ENCODE measurements at regions not wholly inside any gene's neighbourhood (a gene's known extent, or its start where the extent isn't known, plus 50 kb on each side); places are given as distances from the start of the nearest gene placed in this dataset.

GRCh38 chr12:123040106-123040505, 59.6 kb downstream of the ARL6IP4 start:
- WGBS (ENCODE audit: insufficient coverage, low lambda C conversion rate): 86% methylated on average over 1 of the region's 2 CpGs
- Histone ChIP-seq H3K9me3 (ENCODE audit: control insufficient read depth, low read depth, low read length) (no peaks in the 10 kb centered on the region), H3K36me3 (ENCODE audit: control insufficient read depth, insufficient read depth, low read length) (no peaks in the 10 kb centered on the region), H3K4me1 (ENCODE audit: control insufficient read depth, insufficient read depth, low read length) (peaks cover 15% of the 10 kb centered on the region), H3K27ac (ENCODE audit: low read length) (no peak overlapping the region), H3K4me3 (ENCODE audit: low read length) (no peak overlapping the region), H3K27me3 (ENCODE audit: control insufficient read depth, insufficient read depth, low read length) (no peaks in the 10 kb centered on the region)
- DNase-seq: no peak

- H3K27me3 ChIP-seq (ENCODE audit: control insufficient read depth, insufficient read depth, low read length): no peaks in the 10 kb centered on the region
- WGBS (ENCODE audit: insufficient coverage, low lambda C conversion rate): no CpG with 5 or more reads among the region's 6 CpGs
- no peak overlapping the region for H3K27ac ChIP-seq (ENCODE audit: low read length)
Measured at GRCh38 chr12:123038966-123039365, 58.5 kb downstream of the ARL6IP4 start.

GRCh38 chr12:123038486-123038885, 58.0 kb downstream of the ARL6IP4 start:
- Histone ChIP-seq H3K4me3 (ENCODE audit: low read length) (no peak overlapping the region), H3K27me3 (ENCODE audit: control insufficient read depth, insufficient read depth, low read length) (no peaks in the 10 kb centered on the region), H3K9me3 (ENCODE audit: control insufficient read depth, low read depth, low read length) (no peaks in the 10 kb centered on the region), H3K4me1 (ENCODE audit: control insufficient read depth, insufficient read depth, low read length) (peaks cover 9% of the 10 kb centered on the region), H3K36me3 (ENCODE audit: control insufficient read depth, insufficient read depth, low read length) (peaks cover under 1% of the 10 kb centered on the region), H3K27ac (ENCODE audit: low read length) (no peak overlapping the region)
- no peak for DNase-seq
- no CpG with 5 or more reads among the region's 7 CpGs for WGBS (ENCODE audit: insufficient coverage, low lambda C conversion rate)

More at GRCh38 chr12:123038966-123039365, 58.5 kb downstream of the ARL6IP4 start:
- no peak for DNase-seq
- peaks cover 14% of the 10 kb centered on the region for H3K4me1 ChIP-seq (ENCODE audit: control insufficient read depth, insufficient read depth, low read length)
- no peaks in the 10 kb centered on the region for H3K9me3 ChIP-seq (ENCODE audit: control insufficient read depth, low read depth, low read length)
- no peak overlapping the region for H3K4me3 ChIP-seq (ENCODE audit: low read length)
- no peaks in the 10 kb centered on the region for H3K36me3 ChIP-seq (ENCODE audit: control insufficient read depth, insufficient read depth, low read length)

GRCh38 chr12:123037791-123038190, 57.3 kb downstream of the ARL6IP4 start:
- 67% methylated on average over 1 of the region's 6 CpGs for WGBS (ENCODE audit: insufficient coverage, low lambda C conversion rate)
- Histone ChIP-seq H3K9me3 (ENCODE audit: control insufficient read depth, low read depth, low read length) (no peaks in the 10 kb centered on the region), H3K36me3 (ENCODE audit: control insufficient read depth, insufficient read depth, low read length) (peaks cover 7% of the 10 kb centered on the region), H3K4me1 (ENCODE audit: control insufficient read depth, insufficient read depth, low read length) (peaks cover 2% of the 10 kb centered on the region), H3K27me3 (ENCODE audit: control insufficient read depth, insufficient read depth, low read length) (no peaks in the 10 kb centered on the region), H3K4me3 (ENCODE audit: low read length) (no peak overlapping the region), H3K27ac (ENCODE audit: low read length) (no peak overlapping the region)
- DNase-seq: no peak

GRCh38 chr12:123036466-123037285, 56.2 kb downstream of the ARL6IP4 start:
- H3K4me1 ChIP-seq (ENCODE audit: control insufficient read depth, insufficient read depth, low read length): peaks cover 2% of the 10 kb centered on the region
- no peak for DNase-seq

GRCh38 chr12:123035841-123036240, 55.4 kb downstream of the ARL6IP4 start:
- Histone ChIP-seq H3K4me1 (ENCODE audit: control insufficient read depth, insufficient read depth, low read length) (no peaks in the 10 kb centered on the region), H3K27ac (ENCODE audit: low read length) (no peak overlapping the region), H3K4me3 (ENCODE audit: low read length) (no peak overlapping the region), H3K27me3 (ENCODE audit: control insufficient read depth, insufficient read depth, low read length) (no peaks in the 10 kb centered on the region), H3K9me3 (ENCODE audit: control insufficient read depth, low read depth, low read length) (no peaks in the 10 kb centered on the region), H3K36me3 (ENCODE audit: control insufficient read depth, insufficient read depth, low read length) (peaks cover 13% of the 10 kb centered on the region)
- DNase-seq: no peak
- WGBS (ENCODE audit: insufficient coverage, low lambda C conversion rate): no CpG with 5 or more reads among the region's 5 CpGs

More at GRCh38 chr12:123036466-123037285, 56.2 kb downstream of the ARL6IP4 start:
- Histone ChIP-seq H3K27ac (ENCODE audit: low read length) (no peak overlapping the region), H3K36me3 (ENCODE audit: control insufficient read depth, insufficient read depth, low read length) (peaks cover 11% of the 10 kb centered on the region), H3K9me3 (ENCODE audit: control insufficient read depth, low read depth, low read length) (no peaks in the 10 kb centered on the region), H3K4me3 (ENCODE audit: low read length) (no peak overlapping the region), H3K27me3 (ENCODE audit: control insufficient read depth, insufficient read depth, low read length) (no peaks in the 10 kb centered on the region)
- WGBS (ENCODE audit: insufficient coverage, low lambda C conversion rate): no CpG with 5 or more reads among the region's 4 CpGs

- Histone ChIP-seq H3K36me3 (ENCODE audit: control insufficient read depth, insufficient read depth, low read length) (peaks cover 13% of the 10 kb centered on the region), H3K9me3 (ENCODE audit: control insufficient read depth, low read depth, low read length) (no peaks in the 10 kb centered on the region), H3K27me3 (ENCODE audit: control insufficient read depth, insufficient read depth, low read length) (no peaks in the 10 kb centered on the region), H3K4me3 (ENCODE audit: low read length) (no peak overlapping the region), H3K4me1 (ENCODE audit: control insufficient read depth, insufficient read depth, low read length) (no peaks in the 10 kb centered on the region), H3K27ac (ENCODE audit: low read length) (no peak overlapping the region)
- DNase-seq: no peak
- no CpG with 5 or more reads among the region's 4 CpGs for WGBS (ENCODE audit: insufficient coverage, low lambda C conversion rate)
Measured at GRCh38 chr12:123034865-123035264, 54.4 kb downstream of the ARL6IP4 start.

- DNase-seq: no peak
- no peaks in the 10 kb centered on the region for H3K4me1 ChIP-seq (ENCODE audit: control insufficient read depth, insufficient read depth, low read length)
- no peaks in the 10 kb centered on the region for H3K9me3 ChIP-seq (ENCODE audit: control insufficient read depth, low read depth, low read length)
- no peaks in the 10 kb centered on the region for H3K27me3 ChIP-seq (ENCODE audit: control insufficient read depth, insufficient read depth, low read length)
- H3K4me3 ChIP-seq (ENCODE audit: low read length): no peak overlapping the region
- no peak overlapping the region for H3K27ac ChIP-seq (ENCODE audit: low read length)
- WGBS (ENCODE audit: insufficient coverage, low lambda C conversion rate): no CpG with 5 or more reads among the region's 21 CpGs
- peaks cover 13% of the 10 kb centered on the region for H3K36me3 ChIP-seq (ENCODE audit: control insufficient read depth, insufficient read depth, low read length)
Measured at GRCh38 chr12:123034022-123034541, 53.6 kb downstream of the ARL6IP4 start.

- no peak for DNase-seq
- Histone ChIP-seq H3K27ac (ENCODE audit: low read length) (no peak overlapping the region), H3K4me3 (ENCODE audit: low read length) (no peak overlapping the region), H3K4me1 (ENCODE audit: control insufficient read depth, insufficient read depth, low read length) (no peaks in the 10 kb centered on the region), H3K36me3 (ENCODE audit: control insufficient read depth, insufficient read depth, low read length) (peaks cover 13% of the 10 kb centered on the region), H3K9me3 (ENCODE audit: control insufficient read depth, low read depth, low read length) (no peaks in the 10 kb centered on the region), H3K27me3 (ENCODE audit: control insufficient read depth, insufficient read depth, low read length) (no peaks in the 10 kb centered on the region)
- no CpG with 5 or more reads among the region's 3 CpGs for WGBS (ENCODE audit: insufficient coverage, low lambda C conversion rate)
Measured at GRCh38 chr12:123033392-123034021, 53.0 kb downstream of the ARL6IP4 start.

- no peak for DNase-seq
- Histone ChIP-seq H3K9me3 (ENCODE audit: control insufficient read depth, low read depth, low read length) (no peaks in the 10 kb centered on the region), H3K27me3 (ENCODE audit: control insufficient read depth, insufficient read depth, low read length) (no peaks in the 10 kb centered on the region), H3K4me3 (ENCODE audit: low read length) (no peak overlapping the region), H3K4me1 (ENCODE audit: control insufficient read depth, insufficient read depth, low read length) (no peaks in the 10 kb centered on the region), H3K36me3 (ENCODE audit: control insufficient read depth, insufficient read depth, low read length) (peaks cover 13% of the 10 kb centered on the region), H3K27ac (ENCODE audit: low read length) (no peak overlapping the region)
- WGBS (ENCODE audit: insufficient coverage, low lambda C conversion rate): no CpG with 5 or more reads among the region's 8 CpGs
Measured at GRCh38 chr12:123032736-123033391, 52.4 kb downstream of the ARL6IP4 start.

All from large intestine (tissue), 3 donors.